ENCODE measurements at regions not wholly inside any gene's neighbourhood (a gene's known extent, or its start where the extent isn't known, plus 50 kb on each side); places are given as distances from the start of the nearest gene placed in this dataset.

- TF ChIP-seq CTCF (tag by site-specific recombination; IDR thresholded peaks at IDR 0.05), result no peak
- no peak for TF ChIP-seq MYNN (tag by site-specific recombination; IDR thresholded peaks at IDR 0.05; ENCODE audit: borderline replicate concordance)
- no peak for TF ChIP-seq REPIN1 (tag by site-specific recombination; IDR thresholded peaks at IDR 0.05; ENCODE audit: low read depth)
- TF ChIP-seq ZNF660 (tag by site-specific recombination; IDR thresholded peaks at IDR 0.05), result no peak
- TF ChIP-seq SCRT2 (tag by site-specific recombination; IDR thresholded peaks at IDR 0.05), result no peak
- TF ChIP-seq ZBTB44 (tag by site-specific recombination; IDR thresholded peaks at IDR 0.05), result no peak
- no peak for TF ChIP-seq ZNF529 (tag by site-specific recombination; IDR thresholded peaks at IDR 0.05; ENCODE audit: insufficient replicate concordance)
- no peak for TF ChIP-seq ZNF558 (tag by site-specific recombination; IDR thresholded peaks at IDR 0.05)
- no peak for TF ChIP-seq KLF16 (tag by site-specific recombination; IDR thresholded peaks at IDR 0.05)
Observed at GRCh38 chr16:5607169-5607568, 509.6 kb upstream of the EEF2KMT start.

Measured in HEK293 (cell line).